Cardiac muscle cell (in vitro differentiated cells and primary cell): ENCODE measurements at regions not wholly inside any gene's neighbourhood (a gene's known extent, or its start where the extent isn't known, plus 50 kb on each side); places are given as distances from the start of the nearest gene placed in this dataset.
A peak's percentile ranks its signal among the peaks of the same experiment; 100 is the strongest.

Experiments used
- DNase-seq, 2 donors: peaks; one replicate each; pipeline versions ENCODE4 v3.0.0 to v3.0.0-alpha.2; 2010 to 2017; ENCODE audit warnings: low read depth in 1 of 2, low spot score in 1 of 2
- H3K27ac ChIP-seq: fragments of 200-600 bp; sonication (generic); 2 replicates; pipeline ENCODE4 v1.5.1; 2016
- H3K27me3 ChIP-seq: fragments of 200-600 bp; sonication (generic); 2 replicates; pipeline ENCODE4 v1.6.0; 2016; ENCODE audit warnings: control low read depth
- H3K36me3 ChIP-seq: fragments of 200-600 bp; sonication (generic); 2 replicates; pipeline ENCODE4 v1.5.1; 2016; ENCODE audit warnings: control low read depth
- H3K4me1 ChIP-seq: fragments of 200-600 bp; sonication (generic); 2 replicates; pipeline ENCODE4 v1.8.1; 2017; ENCODE audit warnings: low read depth, mild to moderate bottlenecking, mixed run types
- H3K4me3 ChIP-seq: fragments of 200-600 bp; sonication (generic); 2 replicates; pipeline ENCODE4 v1.5.1; 2016; ENCODE audit warnings: mild to moderate bottlenecking
- H3K9me3 ChIP-seq: fragments of 200-600 bp; sonication (generic); 2 replicates; pipeline ENCODE4 v1.5.1; 2017; ENCODE audit warnings: low read depth, mild to moderate bottlenecking, control low read depth
- CTCF ChIP-seq: IDR thresholded peaks from 2 replicates; pipeline ENCODE4 v1.5.1; 2012; ENCODE audit warnings: low read depth, mild to moderate bottlenecking, low read length

- Histone ChIP-seq H3K27ac (no peak overlapping the region), H3K27me3 (no peaks in the 10 kb centered on the region), H3K9me3 (no peaks in the 10 kb centered on the region), H3K36me3 (no peaks in the 10 kb centered on the region), H3K4me1 (peaks cover 8% of the 10 kb centered on the region), H3K4me3 (no peak overlapping the region)
- no peak for TF ChIP-seq CTCF
- no peak for DNase-seq
These were observed 72.1 kb upstream of the SPACA1 start for GRCh38 chr6:87975561-87975960.

GRCh38 chr6:87972279-87972678 lies 75.4 kb upstream of the SPACA1 start:
- H3K27ac ChIP-seq, result no peak overlapping the region
- peaks cover 8% of the 10 kb centered on the region for H3K4me1 ChIP-seq
- H3K9me3 ChIP-seq, result no peaks in the 10 kb centered on the region
- TF ChIP-seq CTCF, result no peak
- peaks cover 9% of the 10 kb centered on the region for H3K27me3 ChIP-seq
- H3K4me3 ChIP-seq, result no peak overlapping the region
- H3K36me3 ChIP-seq, result no peaks in the 10 kb centered on the region
- no peak for DNase-seq

- H3K27me3 ChIP-seq, result peaks cover 10% of the 10 kb centered on the region
- H3K4me3 ChIP-seq, result no peak overlapping the region
- no peaks in the 10 kb centered on the region for H3K36me3 ChIP-seq
- no peak for TF ChIP-seq CTCF
- H3K27ac ChIP-seq, result no peak overlapping the region
- no peaks in the 10 kb centered on the region for H3K9me3 ChIP-seq
- no peak for DNase-seq
- peaks cover 8% of the 10 kb centered on the region for H3K4me1 ChIP-seq
These were observed 75.9 kb upstream of the SPACA1 start for GRCh38 chr6:87971605-87972262.

- Histone ChIP-seq H3K4me1 (peaks cover 8% of the 10 kb centered on the region), H3K27me3 (peaks cover 10% of the 10 kb centered on the region)
These were observed 79.0 kb upstream of the SPACA1 start for GRCh38 chr6:87968435-87969278.

GRCh38 chr6:87965806-87966205 lies 81.8 kb upstream of the SPACA1 start:
- no peak overlapping the region for H3K4me3 ChIP-seq
- H3K9me3 ChIP-seq, result no peaks in the 10 kb centered on the region
- H3K36me3 ChIP-seq, result no peaks in the 10 kb centered on the region
- no peaks in the 10 kb centered on the region for H3K4me1 ChIP-seq
- no peak for DNase-seq
- H3K27ac ChIP-seq, result no peak overlapping the region
- H3K27me3 ChIP-seq, result peaks cover 10% of the 10 kb centered on the region
- TF ChIP-seq CTCF, result no peak

More at GRCh38 chr6:87968435-87969278, 79.0 kb upstream of the SPACA1 start:
- TF ChIP-seq CTCF, result no peak
- Histone ChIP-seq H3K27ac (no peak overlapping the region), H3K9me3 (no peaks in the 10 kb centered on the region), H3K36me3 (no peaks in the 10 kb centered on the region), H3K4me3 (peak overlapping the region; percentile 32)
- peak; percentile 27 to 56 for DNase-seq
